ENCODE measurements at regions not wholly inside any gene's neighbourhood (a gene's known extent, or its start where the extent isn't known, plus 50 kb on each side); places are given as distances from the start of the nearest gene placed in this dataset.
A peak's percentile ranks its signal among the peaks of the same experiment; 100 is the strongest.

- DNase-seq (no peak), FAIRE-seq (no peak)
- H3K27ac ChIP-seq (ENCODE audit: low read depth in 2 of 2, low read length in 2 of 2) = no peak overlapping the region
- H3K4me3 ChIP-seq (ENCODE audit: low read length in 3 of 3) = no peak overlapping the region
- H3K9me3 ChIP-seq (ENCODE audit: control insufficient read depth in 2 of 3, insufficient read depth in 1 of 3, low read length in 3 of 3) = no peaks in the 10 kb centered on the region
- H3K9ac ChIP-seq (ENCODE audit: low read length in 3 of 3) = no peak overlapping the region
- H3K36me3 ChIP-seq (ENCODE audit: control insufficient read depth in 2 of 3, insufficient read depth in 3 of 3, low read length in 3 of 3) = no peaks in the 10 kb centered on the region
- TF ChIP-seq CTCF (IDR thresholded peaks at IDR 0.05; ENCODE audit: borderline replicate concordance, extremely low read depth, insufficient read depth) = no peak
- intact Hi-C loops (cut with DNase I) = no loop called here
- no peaks in the 10 kb centered on the region for H3K4me1 ChIP-seq (ENCODE audit: control insufficient read depth in 2 of 3, insufficient read depth in 2 of 3, low read depth in 1 of 3, low read length in 3 of 3)
- H3K27me3 ChIP-seq (ENCODE audit: control insufficient read depth, insufficient read depth, low read length) = no peaks in the 10 kb centered on the region
These were observed 378.3 kb downstream of the BCL11B start for GRCh38 chr14:98893675-98894074.

- H3K36me3 ChIP-seq (ENCODE audit: control insufficient read depth in 2 of 3, insufficient read depth in 3 of 3, low read length in 3 of 3) = no peaks in the 10 kb centered on the region
- no peak for TF ChIP-seq CTCF (IDR thresholded peaks at IDR 0.05; ENCODE audit: borderline replicate concordance, extremely low read depth, insufficient read depth)
- FAIRE-seq (no peak), DNase-seq (no peak)
- H3K27me3 ChIP-seq (ENCODE audit: control insufficient read depth, insufficient read depth, low read length) = no peaks in the 10 kb centered on the region
- H3K4me1 ChIP-seq (ENCODE audit: control insufficient read depth in 2 of 3, insufficient read depth in 2 of 3, low read depth in 1 of 3, low read length in 3 of 3) = no peaks in the 10 kb centered on the region
- no peak overlapping the region for H3K4me3 ChIP-seq (ENCODE audit: low read length in 3 of 3)
- H3K9me3 ChIP-seq (ENCODE audit: control insufficient read depth in 2 of 3, insufficient read depth in 1 of 3, low read length in 3 of 3) = no peaks in the 10 kb centered on the region
- no peak overlapping the region for H3K27ac ChIP-seq (ENCODE audit: low read depth in 2 of 2, low read length in 2 of 2)
- intact Hi-C loops (cut with DNase I) = no loop called here
- no peak overlapping the region for H3K9ac ChIP-seq (ENCODE audit: low read length in 3 of 3)
These were observed 377.4 kb downstream of the BCL11B start for GRCh38 chr14:98894600-98894999.

DNA sequence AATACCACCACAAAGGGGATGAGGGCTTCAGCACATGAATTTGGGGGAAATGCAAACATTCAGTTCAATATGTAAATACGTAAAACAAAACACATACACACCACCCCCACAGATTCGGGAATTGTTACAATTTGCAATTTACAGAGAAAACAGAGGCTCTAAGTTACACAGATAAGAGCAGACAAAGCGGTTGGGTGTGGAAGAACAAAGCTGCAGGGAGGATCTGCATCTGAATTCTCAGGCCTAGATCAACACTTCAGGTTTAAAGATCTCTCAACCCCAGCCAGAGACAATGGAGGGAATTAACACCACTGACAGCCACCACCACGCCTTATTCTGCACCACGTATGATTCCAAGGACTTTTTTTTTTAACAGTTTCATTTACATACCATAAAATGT lies 375.5 kb downstream of the BCL11B start:
- intact Hi-C loops (cut with DNase I) = no loop called here
- Histone ChIP-seq H3K9ac (ENCODE audit: low read length in 3 of 3) (no peak overlapping the region), H3K4me3 (ENCODE audit: low read length in 3 of 3) (no peak overlapping the region), H3K27ac (ENCODE audit: low read depth in 2 of 2, low read length in 2 of 2) (no peak overlapping the region), H3K27me3 (ENCODE audit: control insufficient read depth, insufficient read depth, low read length) (no peaks in the 10 kb centered on the region), H3K9me3 (ENCODE audit: control insufficient read depth in 2 of 3, insufficient read depth in 1 of 3, low read length in 3 of 3) (no peaks in the 10 kb centered on the region), H3K36me3 (ENCODE audit: control insufficient read depth in 2 of 3, insufficient read depth in 3 of 3, low read length in 3 of 3) (no peaks in the 10 kb centered on the region), H3K4me1 (ENCODE audit: control insufficient read depth in 2 of 3, insufficient read depth in 2 of 3, low read depth in 1 of 3, low read length in 3 of 3) (no peaks in the 10 kb centered on the region)
- DNase-seq = no peak
- TF ChIP-seq CTCF (IDR thresholded peaks at IDR 0.05; ENCODE audit: borderline replicate concordance, extremely low read depth, insufficient read depth) = no peak
- no peak for FAIRE-seq

GRCh38 chr14:98897605-98898309 lies 374.2 kb downstream of the BCL11B start:
- DNase-seq (peak in 1 of 5 donors; percentile 0), FAIRE-seq (no peak)
- Histone ChIP-seq H3K9ac (ENCODE audit: low read length in 3 of 3) (no peak overlapping the region), H3K27me3 (ENCODE audit: control insufficient read depth, insufficient read depth, low read length) (no peaks in the 10 kb centered on the region), H3K4me1 (ENCODE audit: control insufficient read depth in 2 of 3, insufficient read depth in 2 of 3, low read depth in 1 of 3, low read length in 3 of 3) (no peaks in the 10 kb centered on the region), H3K4me3 (ENCODE audit: low read length in 3 of 3) (no peak overlapping the region), H3K9me3 (ENCODE audit: control insufficient read depth in 2 of 3, insufficient read depth in 1 of 3, low read length in 3 of 3) (no peaks in the 10 kb centered on the region), H3K27ac (ENCODE audit: low read depth in 2 of 2, low read length in 2 of 2) (no peak overlapping the region), H3K36me3 (ENCODE audit: control insufficient read depth in 2 of 3, insufficient read depth in 3 of 3, low read length in 3 of 3) (no peaks in the 10 kb centered on the region)
- no peak for TF ChIP-seq CTCF (IDR thresholded peaks at IDR 0.05; ENCODE audit: borderline replicate concordance, extremely low read depth, insufficient read depth)
- intact Hi-C loops (cut with DNase I) = no loop called here

All from kidney (tissue), 13 donors.